K562 (cell line): ENCODE measurements at regions not wholly inside any gene's neighbourhood (a gene's known extent, or its start where the extent isn't known, plus 50 kb on each side); places are given as distances from the start of the nearest gene placed in this dataset.

Source experiments
- ATAC-seq: fragments of 200-7000 bp; cut with Tn5 transposase; 3 replicates; pipeline ENCODE4 v1.9.1; 2020; ENCODE audit warnings: moderate library complexity
- BruUV-seq: library from RNA; stranded (reverse); fragments of 400-500 nt; replicated peaks from 2 replicates; lab custom pipeline; 2021; lab: Mats Ljungman, UMichigan
- CTCF ChIA-PET: fragments of 300-600 bp; formaldehyde crosslinking; extraction: SDS; loops from one replicate; lab custom pipeline; 2021; ENCODE audit warnings: low intra/inter-chr PET ratio; lab: Yijun Ruan, JAX
- POLR2A ChIA-PET: fragments of 300-600, 350-650 bp; sonication (Branson Sonifier 250); formaldehyde crosslinking; extraction: SDS; loops from one replicate; lab custom pipeline; 2021; ENCODE audit warnings: antibody characterized with exemption, inconsistent platforms; lab: Yijun Ruan, JAX
- DNase-seq, 4 experiments: peaks; one replicate each; pipeline versions ENCODE4 v3.0.0 to v3.0.0-alpha.2; 2011 to 2018; ENCODE audit warnings: low spot score in 3 of 4, mixed read lengths in 3 of 4; ENCODE audit errors: extremely low read depth in 1 of 4
- FAIRE-seq: peaks from 2 replicates; lab custom pipeline; 2011; peaks lifted over from hg19 to GRCh38; lab: Jason Lieb, UNC
- H2AFZ ChIP-seq: 2 replicates; pipeline ENCODE4 v1.6.0; 2011; ENCODE audit warnings: low read depth, low read length, control low read depth, inconsistent platforms
- H3K27ac ChIP-seq: fragments of 200-600 bp; 3 replicates; pipeline ENCODE4 v1.8.0; 2011; ENCODE audit warnings: low read depth, mild to moderate bottlenecking, control low read depth, inconsistent platforms, low read length, moderate library complexity, mixed read lengths; ENCODE audit errors: extremely low read depth
- H3K27me3 ChIP-seq, 2 experiments: fragments of 300-600 bp in 1 of 2; 2 replicates in 1 of 2; 3 replicates in 1 of 2; pipeline versions ENCODE4 v1.6.0 to v1.8.0; 2011; ENCODE audit warnings: inconsistent platforms in 2 of 2, low read length in 2 of 2, mild to moderate bottlenecking in 1 of 2, mixed read lengths in 1 of 2, moderate library complexity in 1 of 2; ENCODE audit not compliant: control insufficient read depth in 2 of 2, insufficient read depth in 2 of 2
- H3K36me3 ChIP-seq: fragments of 300-600 bp; 3 replicates; pipeline ENCODE4 v1.8.0; 2011; ENCODE audit warnings: mild to moderate bottlenecking, low read length, inconsistent platforms; ENCODE audit not compliant: control insufficient read depth, insufficient read depth
- H3K4me1 ChIP-seq, 2 experiments: fragments of 200-600 bp in 1 of 2; replicated peaks in 1 of 2; 2 replicates in 1 of 2; 3 replicates in 1 of 2; pipeline versions ENCODE4 v1.5.1 to v1.8.0; 2011; ENCODE audit warnings: inconsistent platforms in 2 of 2, low read length in 2 of 2, mild to moderate bottlenecking in 1 of 2, mixed read lengths in 1 of 2, moderate library complexity in 1 of 2; ENCODE audit not compliant: control insufficient read depth in 2 of 2, insufficient read depth in 2 of 2
- H3K4me2 ChIP-seq: 2 replicates; pipeline ENCODE4 v1.6.1; 2011; ENCODE audit warnings: low read length, control low read depth, inconsistent platforms, mixed read lengths; ENCODE audit not compliant: insufficient read depth
- H3K4me3 ChIP-seq: fragments of 200-600 bp; sonication (generic), shearing (Covaris generic); 2 replicates; pipeline ENCODE4 v1.5.1; 2016; ENCODE audit warnings: control low read depth, inconsistent platforms
- H3K79me2 ChIP-seq: fragments of 200-600 bp; 3 replicates; pipeline ENCODE4 v1.8.0; 2011; ENCODE audit warnings: low read length, inconsistent platforms; ENCODE audit not compliant: control insufficient read depth, insufficient read depth
- H3K9ac ChIP-seq, 2 experiments: 2 replicates each; pipeline versions ENCODE4 v1.6.0 to v1.6.1; 2011; ENCODE audit warnings: low read depth in 2 of 2, low read length in 2 of 2, control low read depth in 1 of 2, inconsistent platforms in 1 of 2, mild to moderate bottlenecking in 1 of 2, mixed read lengths in 1 of 2; ENCODE audit not compliant: insufficient read depth in 1 of 2
- H3K9me1 ChIP-seq: one replicate; pipeline ENCODE4 v1.6.0; 2011; ENCODE audit warnings: inconsistent platforms, mild to moderate bottlenecking, low read length, moderate library complexity; ENCODE audit not compliant: control insufficient read depth, insufficient read depth
- H3K9me3 ChIP-seq: replicated peaks from 2 replicates; pipeline ENCODE4 v1.5.1; 2011; ENCODE audit warnings: low read depth, low read length, inconsistent platforms; ENCODE audit not compliant: control insufficient read depth, insufficient read depth
- H4K20me1 ChIP-seq: replicated peaks from 2 replicates; pipeline ENCODE4 v1.6.1; 2011; ENCODE audit warnings: low read length, inconsistent platforms, mixed read lengths; ENCODE audit not compliant: control insufficient read depth, insufficient read depth
- CHD2 ChIP-seq: IDR thresholded peaks from 2 replicates; pipeline ENCODE4 v1.6.1; 2011; ENCODE audit warnings: low read depth, low read length
- DLX4 ChIP-seq: fragments of 250-450 bp; sonication (Bioruptor Pico); IDR thresholded peaks from 2 replicates; pipeline ENCODE4 v1.6.1; 2021; ENCODE audit warnings: mild to moderate bottlenecking
- FOXO4 ChIP-seq: fragments of 450-650 bp; formaldehyde crosslinking; IDR thresholded peaks from 2 replicates; pipeline ENCODE4 v1.4.0; 2020; ENCODE audit warnings: mild to moderate bottlenecking, moderate library complexity
- GATAD2A ChIP-seq: fragments of 450-650 bp; IDR thresholded peaks from 2 replicates; pipeline ENCODE4 v1.6.1; 2017
- HDAC1 ChIP-seq, 2 experiments: fragments of 450-650 bp; IDR thresholded peaks; 2 replicates each; pipeline ENCODE4 v1.6.1; 2016 to 2017; ENCODE audit warnings: inconsistent platforms in 1 of 2, mild to moderate bottlenecking in 1 of 2, moderate library complexity in 1 of 2
- KAT7 ChIP-seq: sonication (generic); formaldehyde crosslinking; IDR thresholded peaks from 2 replicates; pipeline ENCODE4 v1.8.0; 2022; ENCODE audit warnings: missing genetic modification reagents, mild to moderate bottlenecking, borderline replicate concordance
- NFRKB ChIP-seq: fragments of 450-650 bp; IDR thresholded peaks from 2 replicates; pipeline ENCODE4 v1.6.1; 2016; ENCODE audit warnings: low read depth
- RFX1 ChIP-seq: fragments of 450-650 bp; IDR thresholded peaks from 2 replicates; pipeline ENCODE4 v1.6.1; 2016; ENCODE audit warnings: mild to moderate bottlenecking, moderate library complexity
- SMARCA4 ChIP-seq: fragments of 450-650 bp; IDR thresholded peaks from 2 replicates; pipeline ENCODE4 v1.6.1; 2016
- SP1 ChIP-seq: sonication (generic); formaldehyde crosslinking; IDR thresholded peaks from 2 replicates; pipeline ENCODE4 v1.8.1; 2022; ENCODE audit warnings: mild to moderate bottlenecking, missing genetic modification reagents
- SRF ChIP-seq, 2 experiments: fragments of 250-450, 450-650 bp in 1 of 2; sonication (Bioruptor Pico) in 1 of 2; sonication (generic) in 1 of 2; formaldehyde crosslinking; IDR thresholded peaks; 2 replicates each; pipeline versions ENCODE4 v1.5.0 to v1.5.1; 2020 to 2022; ENCODE audit warnings: mild to moderate bottlenecking in 1 of 2, missing genetic modification reagents in 1 of 2
- ZNF274 ChIP-seq: IDR thresholded peaks from 2 replicates; pipeline ENCODE4 v1.6.1; 2011; ENCODE audit warnings: low read depth, mild to moderate bottlenecking, low read length, moderate library complexity, borderline replicate concordance
- ZNF512 ChIP-seq: IDR thresholded peaks from 2 replicates; pipeline ENCODE4 v1.6.1; 2016; ENCODE audit warnings: missing genetic modification characterization, missing compliant biosample characterization
- ZNF76 ChIP-seq: fragments of 250-450 bp; sonication (Bioruptor Pico); IDR thresholded peaks from 2 replicates; pipeline ENCODE4 v1.4.0; 2020; ENCODE audit warnings: mild to moderate bottlenecking, moderate library complexity, borderline replicate concordance
- ZSCAN32 ChIP-seq: fragments of 450-650 bp; formaldehyde crosslinking; IDR thresholded peaks from 2 replicates; pipeline ENCODE4 v1.4.0; 2020; ENCODE audit warnings: mild to moderate bottlenecking, moderate library complexity
- WGBS: fragments of 100-300 bp; shearing (Covaris generic); methylation state at CpG from one replicate; pipeline ENCODE4 v1.1.6; 2016; ENCODE audit warnings: low coverage, mixed read lengths; ENCODE audit not compliant: insufficient coverage; ENCODE audit errors: missing lambda C conversion rate; 5-methylcytosine and 5-hydroxymethylcytosine counted together
- in situ Hi-C: fragments of 300-500 bp; cut with MboI; formaldehyde crosslinking; loops from 4 replicates; pipeline ENCODE4 v1.15.0; 2018; ENCODE audit warnings: inconsistent platforms, mixed read lengths
- intact Hi-C: fragments of 100-400 bp; cut with micrococcal nuclease; formaldehyde crosslinking; loops from 2 replicates; pipeline ENCODE4 v1.14.2; 2022
- TF ChIP-seq, protein P1 (sequence below): fragments of 150-350 bp; IDR thresholded peaks from 2 replicates; pipeline ENCODE4 v1.6.1; 2014; ENCODE audit warnings: low read depth, mild to moderate bottlenecking, low read length, borderline replicate concordance

- no peaks in the 10 kb centered on the region for H4K20me1 ChIP-seq
- in situ Hi-C loops (no loop called here), intact Hi-C loops (no loop called here)
- FAIRE-seq, result no peak
- 0% methylated on average over 1 of the region's 1 CpG for WGBS
- no peaks in the 10 kb centered on the region for H3K27me3 ChIP-seq
- no peak for DNase-seq
- H2AFZ ChIP-seq, result no peak overlapping the region
- ATAC-seq, result no peak
- no peaks in the 10 kb centered on the region for H3K36me3 ChIP-seq
- ChIA-PET POLR2A (no interaction called here), CTCF (no interaction called here)
- H3K27ac ChIP-seq, result no peak overlapping the region
- TF ChIP-seq, protein P1, sequence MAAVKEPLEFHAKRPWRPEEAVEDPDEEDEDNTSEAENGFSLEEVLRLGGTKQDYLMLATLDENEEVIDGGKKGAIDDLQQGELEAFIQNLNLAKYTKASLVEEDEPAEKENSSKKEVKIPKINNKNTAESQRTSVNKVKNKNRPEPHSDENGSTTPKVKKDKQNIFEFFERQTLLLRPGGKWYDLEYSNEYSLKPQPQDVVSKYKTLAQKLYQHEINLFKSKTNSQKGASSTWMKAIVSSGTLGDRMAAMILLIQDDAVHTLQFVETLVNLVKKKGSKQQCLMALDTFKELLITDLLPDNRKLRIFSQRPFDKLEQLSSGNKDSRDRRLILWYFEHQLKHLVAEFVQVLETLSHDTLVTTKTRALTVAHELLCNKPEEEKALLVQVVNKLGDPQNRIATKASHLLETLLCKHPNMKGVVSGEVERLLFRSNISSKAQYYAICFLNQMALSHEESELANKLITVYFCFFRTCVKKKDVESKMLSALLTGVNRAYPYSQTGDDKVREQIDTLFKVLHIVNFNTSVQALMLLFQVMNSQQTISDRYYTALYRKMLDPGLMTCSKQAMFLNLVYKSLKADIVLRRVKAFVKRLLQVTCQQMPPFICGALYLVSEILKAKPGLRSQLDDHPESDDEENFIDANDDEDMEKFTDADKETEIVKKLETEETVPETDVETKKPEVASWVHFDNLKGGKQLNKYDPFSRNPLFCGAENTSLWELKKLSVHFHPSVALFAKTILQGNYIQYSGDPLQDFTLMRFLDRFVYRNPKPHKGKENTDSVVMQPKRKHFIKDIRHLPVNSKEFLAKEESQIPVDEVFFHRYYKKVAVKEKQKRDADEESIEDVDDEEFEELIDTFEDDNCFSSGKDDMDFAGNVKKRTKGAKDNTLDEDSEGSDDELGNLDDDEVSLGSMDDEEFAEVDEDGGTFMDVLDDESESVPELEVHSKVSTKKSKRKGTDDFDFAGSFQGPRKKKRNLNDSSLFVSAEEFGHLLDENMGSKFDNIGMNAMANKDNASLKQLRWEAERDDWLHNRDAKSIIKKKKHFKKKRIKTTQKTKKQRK, result no peak
- no peak for TF ChIP-seq SP1 (CRISPR knock-in tag)
- no peak for TF ChIP-seq SMARCA4
- TF ChIP-seq ZNF512 (tag), result no peak
- TF ChIP-seq ZSCAN32, result no peak
- TF ChIP-seq ZNF274, result no peak
- TF ChIP-seq DLX4 (CRISPR knock-in tag), result no peak
- no peak for TF ChIP-seq SRF (CRISPR knock-in tag; IDR thresholded peaks at IDR 0.05)
- no peak for TF ChIP-seq HDAC1 (IDR thresholded peaks at IDR 0.05)
- TF ChIP-seq KAT7 (CRISPR knock-in tag), result no peak
- TF ChIP-seq CHD2, result no peak
- no peak for TF ChIP-seq FOXO4 (CRISPR knock-in tag)
- no peak for TF ChIP-seq RFX1
- TF ChIP-seq GATAD2A, result no peak
- no peak for TF ChIP-seq ZNF76
- TF ChIP-seq NFRKB, result no peak
- no peak overlapping the region for H3K4me2 ChIP-seq
- H3K79me2 ChIP-seq, result no peaks in the 10 kb centered on the region
- no peaks in the 10 kb centered on the region for H3K9me1 ChIP-seq
- no peak overlapping the region for H3K9ac ChIP-seq
- no peaks in the 10 kb centered on the region for H3K4me1 ChIP-seq
- H3K4me3 ChIP-seq, result no peak overlapping the region
- no TSS peak for BruUV-seq
- H3K9me3 ChIP-seq, result no peaks in the 10 kb centered on the region
Observed at GRCh38 chr14:106294324-106294723, 767.9 kb downstream of the TMEM121 start.
